H54 (cell line): ENCODE measurements at regions not wholly inside any gene's neighbourhood (a gene's known extent, or its start where the extent isn't known, plus 50 kb on each side); places are given as distances from the start of the nearest gene placed in this dataset.
"Not testable (repeated sequence)": the region's sequence is repeated elsewhere in the genome, so short reads cannot be mapped to it uniquely, and the experiment has no call there.

Source experiments
- DNase-seq: peaks from one replicate; pipeline ENCODE4 v3.0.0; 2011; ENCODE audit warnings: low spot score, mixed read lengths; ENCODE audit not compliant: insufficient read length
- FAIRE-seq: peaks from 3 replicates; lab custom pipeline; 2011; peaks lifted over from hg19 to GRCh38; lab: Jason Lieb, UNC
- POLR2A ChIP-seq: IDR thresholded peaks from 2 replicates; pipeline ENCODE4 v1.6.1; 2011; ENCODE audit warnings: low read depth, mild to moderate bottlenecking, low read length

GRCh38 chr16:77043076-77043475 lies 147.9 kb upstream of the MON1B start:
- no peak for TF ChIP-seq POLR2A
- FAIRE-seq: no peak
- no peak for DNase-seq

- FAIRE-seq: no peak
- no peak for DNase-seq
- TF ChIP-seq POLR2A: no peak
Observed at GRCh38 chr16:77046206-77046605, 144.8 kb upstream of the MON1B start.

GRCh38 chr16:77048085-77048484 lies 142.9 kb upstream of the MON1B start:
- no peak for FAIRE-seq
- TF ChIP-seq POLR2A: no peak
- no peak for DNase-seq

- TF ChIP-seq POLR2A: no peak
- FAIRE-seq: no peak
- no peak for DNase-seq
Observed at GRCh38 chr16:77049577-77049976, 141.4 kb upstream of the MON1B start.

GRCh38 chr16:77056597-77056996 lies 134.4 kb upstream of the MON1B start:
- not testable (repeated sequence) for FAIRE-seq, DNase-seq

- DNase-seq (no peak), FAIRE-seq (no peak)
- no peak for TF ChIP-seq POLR2A
Observed at GRCh38 chr16:77057161-77057774, 133.7 kb upstream of the MON1B start.

GRCh38 chr16:77059446-77059845 lies 131.5 kb upstream of the MON1B start:
- DNase-seq (no peak), FAIRE-seq (no peak)
- no peak for TF ChIP-seq POLR2A

- TF ChIP-seq POLR2A: no peak
- FAIRE-seq: no peak
- no peak for DNase-seq
Observed at GRCh38 chr16:77060614-77061013, 130.4 kb upstream of the MON1B start.

GRCh38 chr16:77062878-77063675 lies 127.9 kb upstream of the MON1B start:
- no peak for FAIRE-seq

GRCh38 chr16:77063676-77064016 lies 127.3 kb upstream of the MON1B start:
- DNase-seq (no peak), FAIRE-seq (no peak)
- TF ChIP-seq POLR2A: no peak

More at GRCh38 chr16:77062878-77063675, 127.9 kb upstream of the MON1B start:
- no peak for DNase-seq
- no peak for TF ChIP-seq POLR2A

GRCh38 chr16:77064037-77064436 lies 127.0 kb upstream of the MON1B start:
- DNase-seq: no peak
- TF ChIP-seq POLR2A: no peak
- FAIRE-seq: no peak

GRCh38 chr16:77066896-77067496 lies 124.0 kb upstream of the MON1B start:
- no peak for TF ChIP-seq POLR2A
- DNase-seq (no peak), FAIRE-seq (no peak)

- DNase-seq: no peak
- FAIRE-seq: no peak
- no peak for TF ChIP-seq POLR2A
Observed at GRCh38 chr16:77067900-77068299, 123.1 kb upstream of the MON1B start.

- DNase-seq (no peak), FAIRE-seq (no peak)
- TF ChIP-seq POLR2A: no peak
Observed at GRCh38 chr16:77068402-77068801, 122.6 kb upstream of the MON1B start.
